ENCODE measurements at regions not wholly inside any gene's neighbourhood (a gene's known extent, or its start where the extent isn't known, plus 50 kb on each side); places are given as distances from the start of the nearest gene placed in this dataset.

DNA sequence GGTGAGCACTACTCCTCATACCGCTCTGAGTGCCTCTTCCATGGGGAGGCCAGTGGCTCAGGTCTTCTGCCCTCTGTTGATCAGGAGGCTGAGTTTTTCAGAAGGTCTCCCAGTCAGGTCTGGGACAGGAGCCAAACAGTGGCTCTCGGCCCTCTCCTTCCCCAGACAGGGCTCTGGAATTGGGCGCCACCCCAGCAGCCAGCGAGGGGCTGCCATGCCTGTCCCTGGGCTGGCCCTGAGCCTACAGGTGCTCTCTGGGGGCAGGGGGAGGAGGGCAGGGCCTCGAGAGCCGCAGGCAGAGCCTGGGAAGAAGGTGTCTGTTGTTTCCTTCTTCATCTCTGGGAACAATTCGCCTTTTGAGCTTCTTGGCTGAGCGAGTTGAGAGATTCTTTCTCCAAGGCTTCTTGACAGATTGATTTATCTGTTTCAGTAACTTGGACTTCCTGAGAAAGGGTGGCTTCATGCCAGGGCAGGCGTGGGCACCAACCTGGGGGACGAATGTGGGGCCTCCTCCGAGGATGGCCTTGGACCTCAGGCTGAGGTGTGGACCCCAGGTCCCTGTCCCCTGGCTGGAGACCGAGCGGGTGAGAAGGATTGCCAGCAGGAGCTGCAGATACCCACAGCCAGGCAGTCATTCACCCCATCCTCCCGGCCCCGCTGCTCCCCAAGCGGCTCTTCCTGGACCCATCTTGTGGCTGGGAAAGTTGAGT lies 64.7 kb upstream of the GLI2 start:
- WGBS, 2 donors = 25 to 59% methylated on average over 9 to 13 of the region's 16 CpGs
- H3K4me3 ChIP-seq (replicated peaks in 1 of 3) = no peak overlapping the region
- no peaks in the 10 kb centered on the region for H3K36me3 ChIP-seq
- H3K9me3 ChIP-seq = no peaks in the 10 kb centered on the region
- H3K27ac ChIP-seq = peak overlapping the region; percentile 10 to 77 (median 67)
- H3K27me3 ChIP-seq = no peaks in the 10 kb centered on the region
- TF ChIP-seq, protein P1, sequence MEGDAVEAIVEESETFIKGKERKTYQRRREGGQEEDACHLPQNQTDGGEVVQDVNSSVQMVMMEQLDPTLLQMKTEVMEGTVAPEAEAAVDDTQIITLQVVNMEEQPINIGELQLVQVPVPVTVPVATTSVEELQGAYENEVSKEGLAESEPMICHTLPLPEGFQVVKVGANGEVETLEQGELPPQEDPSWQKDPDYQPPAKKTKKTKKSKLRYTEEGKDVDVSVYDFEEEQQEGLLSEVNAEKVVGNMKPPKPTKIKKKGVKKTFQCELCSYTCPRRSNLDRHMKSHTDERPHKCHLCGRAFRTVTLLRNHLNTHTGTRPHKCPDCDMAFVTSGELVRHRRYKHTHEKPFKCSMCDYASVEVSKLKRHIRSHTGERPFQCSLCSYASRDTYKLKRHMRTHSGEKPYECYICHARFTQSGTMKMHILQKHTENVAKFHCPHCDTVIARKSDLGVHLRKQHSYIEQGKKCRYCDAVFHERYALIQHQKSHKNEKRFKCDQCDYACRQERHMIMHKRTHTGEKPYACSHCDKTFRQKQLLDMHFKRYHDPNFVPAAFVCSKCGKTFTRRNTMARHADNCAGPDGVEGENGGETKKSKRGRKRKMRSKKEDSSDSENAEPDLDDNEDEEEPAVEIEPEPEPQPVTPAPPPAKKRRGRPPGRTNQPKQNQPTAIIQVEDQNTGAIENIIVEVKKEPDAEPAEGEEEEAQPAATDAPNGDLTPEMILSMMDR (IDR thresholded peaks at IDR 0.05) = peak in 1 of 6 experiments; percentile 16
- peak in 1 of 2 donors; percentile 14 for TF ChIP-seq POLR2A (IDR thresholded peaks at IDR 0.05)
- DNase-seq = peak; percentile 92 to 93
- intact Hi-C loops (cut with DNase I) = loop anchor here (10.0 kb wide), 1 partner anchor 146 kb away; no protein-coding TSS in a partner anchor
- H3K4me1 ChIP-seq = peaks cover 33 to 42% of the 10 kb centered on the region in 2 donors

DNA sequence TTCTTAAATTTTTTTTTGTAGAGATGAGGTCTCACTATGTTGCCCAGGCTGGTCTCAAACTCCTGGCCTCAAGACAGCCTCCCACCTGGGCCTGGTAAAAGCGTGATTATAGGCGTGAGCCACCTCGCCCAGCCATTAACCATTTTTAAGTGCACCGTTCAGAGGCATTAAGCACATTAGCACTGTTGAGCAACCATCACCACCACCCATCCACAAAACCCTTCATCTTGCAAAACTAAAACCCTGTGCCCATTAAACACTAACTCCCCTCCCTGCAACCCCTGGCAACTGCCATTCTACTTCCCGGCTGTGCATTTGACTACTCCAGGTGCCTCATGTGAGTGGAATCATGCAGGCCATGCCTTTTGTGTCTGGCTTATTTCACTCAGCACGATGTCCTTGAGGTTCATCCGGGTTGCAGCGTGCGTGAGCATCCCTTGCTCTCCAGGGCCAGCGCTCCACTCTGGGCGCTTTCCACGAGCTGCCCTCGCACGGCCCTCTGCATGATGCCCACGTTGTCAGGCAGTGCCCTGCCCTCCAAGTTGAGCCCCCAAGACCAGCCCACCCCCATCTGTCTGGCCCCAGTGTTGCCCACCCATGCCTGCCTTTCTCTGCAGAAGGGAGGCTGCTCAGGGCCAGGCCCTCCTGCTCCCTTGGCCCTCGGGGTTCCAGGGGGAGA lies 63.0 kb upstream of the GLI2 start:
- H3K4me1 ChIP-seq = peaks cover 38 to 53% of the 10 kb centered on the region in 2 donors
- H3K27me3 ChIP-seq = no peaks in the 10 kb centered on the region
- DNase-seq = no peak
- intact Hi-C loops (cut with DNase I) = loop anchor here (10.0 kb wide), 1 partner anchor 148 kb away; no protein-coding TSS in a partner anchor
- 85 to 93% methylated on average over 8 to 15 of the region's 16 CpGs for WGBS, 2 donors
- H3K36me3 ChIP-seq = no peaks in the 10 kb centered on the region
- H3K27ac ChIP-seq = no peak overlapping the region
- H3K4me3 ChIP-seq (replicated peaks in 1 of 3) = no peak overlapping the region
- TF ChIP-seq, protein P1 (IDR thresholded peaks at IDR 0.05) = no peak
- TF ChIP-seq POLR2A (IDR thresholded peaks at IDR 0.05) = no peak
- H3K9me3 ChIP-seq = no peaks in the 10 kb centered on the region

DNA sequence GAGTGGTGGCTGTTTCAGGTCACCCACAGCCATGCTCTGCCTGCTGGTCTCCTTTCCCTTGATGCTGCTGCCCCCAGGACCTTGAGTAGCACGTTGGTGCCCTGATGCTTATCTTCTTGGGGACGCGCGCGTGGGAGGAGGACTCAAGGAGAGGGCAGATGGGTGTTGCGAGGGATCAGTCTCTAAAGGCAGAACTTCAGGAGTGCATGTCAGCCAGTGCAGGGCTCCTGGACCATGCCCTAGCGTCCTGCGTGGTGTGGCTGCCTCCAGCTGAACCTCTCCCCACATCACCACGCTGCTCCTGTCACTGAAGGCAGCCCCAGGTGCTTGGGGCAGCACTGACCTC lies 62.5 kb upstream of the GLI2 start:
- Histone ChIP-seq H3K4me1 (peaks cover 42 to 58% of the 10 kb centered on the region in 2 donors), H3K27me3 (no peaks in the 10 kb centered on the region), H3K36me3 (no peaks in the 10 kb centered on the region), H3K9me3 (no peaks in the 10 kb centered on the region), H3K4me3 (replicated peaks in 1 of 3) (no peak overlapping the region), H3K27ac (no peak overlapping the region)
- 96 to 97% methylated on average over 4 to 9 of the region's 9 CpGs for WGBS, 2 donors
- intact Hi-C loops (cut with DNase I) = loop anchor here (10.0 kb wide), 1 partner anchor 148 kb away; no protein-coding TSS in a partner anchor
- TF ChIP-seq, protein P1 (IDR thresholded peaks at IDR 0.05) = no peak
- no peak for TF ChIP-seq POLR2A (IDR thresholded peaks at IDR 0.05)
- DNase-seq = no peak

DNA sequence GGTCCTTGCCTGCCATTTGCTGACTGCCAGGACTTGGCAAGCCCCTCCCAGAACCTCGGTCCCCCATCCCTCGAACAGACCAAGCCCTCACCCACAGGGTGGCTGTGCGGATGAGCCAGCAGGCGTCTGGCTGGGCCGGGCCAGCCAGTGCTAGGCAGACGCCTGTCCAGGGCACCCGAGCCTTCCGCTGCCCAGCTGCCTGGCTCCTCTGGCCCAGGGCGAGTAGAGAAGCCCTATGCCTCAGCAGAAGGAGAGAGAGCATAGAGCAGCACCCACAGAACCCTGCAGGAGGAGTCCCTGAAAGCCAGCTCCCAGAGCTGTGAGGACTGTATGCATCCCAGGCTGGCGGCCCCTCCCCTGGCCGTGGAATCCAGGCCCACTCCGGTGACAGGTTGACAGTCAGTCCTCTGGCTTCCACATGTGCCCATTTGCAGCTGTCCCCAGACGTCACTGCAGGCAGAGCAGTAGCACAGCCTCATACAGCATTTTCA lies 62.1 kb upstream of the GLI2 start:
- TF ChIP-seq, protein P1 (IDR thresholded peaks at IDR 0.05) = no peak
- TF ChIP-seq POLR2A (IDR thresholded peaks at IDR 0.05) = no peak
- 71 to 92% methylated on average over 1 to 13 of the region's 13 CpGs for WGBS, 2 donors
- DNase-seq = no peak
- Histone ChIP-seq H3K36me3 (no peaks in the 10 kb centered on the region), H3K4me1 (peaks cover 45 to 62% of the 10 kb centered on the region in 2 donors), H3K4me3 (replicated peaks in 1 of 3) (no peak overlapping the region), H3K9me3 (no peaks in the 10 kb centered on the region), H3K27me3 (no peaks in the 10 kb centered on the region), H3K27ac (no peak overlapping the region)
- intact Hi-C loops (cut with DNase I) = loop anchor here (10.0 kb wide), 1 partner anchor 149 kb away; no protein-coding TSS in a partner anchor
